Neuron (in vitro differentiated cells): ENCODE measurements at regions not wholly inside any gene's neighbourhood (a gene's known extent, or its start where the extent isn't known, plus 50 kb on each side); places are given as distances from the start of the nearest gene placed in this dataset.

ENCODE experiments used
- H2AFZ ChIP-seq: one replicate; pipeline ENCODE4 v1.6.1; 2013; ENCODE audit warnings: low read depth, mild to moderate bottlenecking, inconsistent platforms, low read length, moderate library complexity
- H3K27me3 ChIP-seq: one replicate; pipeline ENCODE4 v1.6.1; 2013; ENCODE audit warnings: low read length; ENCODE audit not compliant: insufficient read depth
- H3K36me3 ChIP-seq: one replicate; pipeline ENCODE4 v1.6.1; 2013; ENCODE audit warnings: low read length; ENCODE audit not compliant: insufficient read depth
- H3K4me1 ChIP-seq: one replicate; pipeline ENCODE4 v1.6.1; 2013; ENCODE audit warnings: low read length; ENCODE audit not compliant: insufficient read depth
- H3K4me3 ChIP-seq: 2 replicates; pipeline ENCODE4 v1.5.1; 2013; ENCODE audit warnings: mild to moderate bottlenecking, low read length, moderate library complexity
- H3K9me3 ChIP-seq: one replicate; pipeline ENCODE4 v1.6.1; 2013; ENCODE audit warnings: low read length

DNA sequence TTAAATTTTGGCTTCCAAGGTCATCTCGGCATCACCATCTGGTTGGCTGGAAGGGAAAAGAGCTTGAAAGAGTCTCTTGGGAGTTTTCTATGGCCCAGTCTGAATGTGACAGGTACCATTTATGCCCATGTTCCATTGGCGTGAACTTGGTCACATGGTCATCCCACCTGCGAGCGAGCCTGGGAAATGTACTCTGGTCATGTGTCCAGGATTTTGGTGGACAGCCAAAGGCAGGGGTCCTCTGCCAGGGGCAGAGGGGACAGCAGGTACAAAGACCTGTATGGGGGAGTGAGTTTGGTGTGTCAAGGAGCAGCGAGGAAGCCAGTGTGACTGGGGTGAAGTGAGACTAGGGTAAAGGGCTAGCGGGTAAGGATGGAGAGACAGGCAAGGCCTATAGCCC is 112.6 kb downstream of the CDC5L start:
- H3K27me3 ChIP-seq: no peaks in the 10 kb centered on the region
- H2AFZ ChIP-seq: no peak overlapping the region
- no peaks in the 10 kb centered on the region for H3K9me3 ChIP-seq
- no peak overlapping the region for H3K4me3 ChIP-seq
- H3K4me1 ChIP-seq: peaks cover 11% of the 10 kb centered on the region
- no peaks in the 10 kb centered on the region for H3K36me3 ChIP-seq

DNA sequence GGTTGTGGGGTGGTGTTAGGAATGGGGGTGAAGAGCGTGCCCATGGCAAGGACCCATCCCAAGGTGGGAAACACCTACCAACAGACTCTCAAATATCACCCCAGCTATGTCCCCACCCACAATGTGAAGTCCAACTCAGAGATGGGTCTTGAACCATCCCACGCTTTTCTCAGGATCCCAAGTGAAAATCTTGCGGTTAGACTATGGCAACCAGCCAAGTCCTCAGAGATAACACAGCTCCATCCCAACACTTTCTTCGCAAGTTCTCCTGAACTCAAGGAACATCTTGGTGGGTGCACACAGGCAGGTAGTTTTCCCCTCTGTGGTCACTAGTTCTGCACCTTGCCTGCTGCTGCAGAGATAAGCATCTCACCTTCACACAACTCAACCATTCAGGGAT is 116.0 kb downstream of the CDC5L start:
- Histone ChIP-seq H2AFZ (no peak overlapping the region), H3K9me3 (no peaks in the 10 kb centered on the region), H3K36me3 (no peaks in the 10 kb centered on the region), H3K4me1 (peaks cover 8% of the 10 kb centered on the region), H3K4me3 (no peak overlapping the region), H3K27me3 (no peaks in the 10 kb centered on the region)

DNA sequence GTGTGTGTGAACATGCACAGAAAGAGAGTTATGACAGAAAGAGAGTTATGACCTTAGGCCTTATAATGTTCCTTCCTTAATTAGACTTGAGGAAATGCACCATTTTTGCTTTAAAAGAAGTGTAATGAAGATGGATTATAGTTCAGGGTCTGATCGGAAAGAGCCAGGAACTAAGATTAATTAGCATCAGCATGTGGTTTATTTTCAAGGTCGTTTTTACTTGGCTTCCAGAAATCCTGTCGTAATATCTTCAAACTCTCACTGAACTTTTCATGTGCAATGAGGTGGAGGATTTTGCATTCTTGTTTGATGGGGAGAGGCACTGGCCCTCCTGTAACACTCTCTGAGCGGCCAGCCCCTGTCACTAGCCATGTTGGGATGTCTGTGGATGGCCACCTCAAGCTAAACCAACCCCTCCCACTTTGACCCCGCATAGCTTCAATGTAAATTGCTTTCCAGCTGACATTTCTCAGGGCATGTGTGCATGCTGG is 116.8 kb downstream of the CDC5L start:
- H3K4me3 ChIP-seq: no peak overlapping the region
- H3K27me3 ChIP-seq: no peaks in the 10 kb centered on the region
- peaks cover 8% of the 10 kb centered on the region for H3K4me1 ChIP-seq
- no peak overlapping the region for H2AFZ ChIP-seq
- H3K9me3 ChIP-seq: no peaks in the 10 kb centered on the region
- no peaks in the 10 kb centered on the region for H3K36me3 ChIP-seq

DNA sequence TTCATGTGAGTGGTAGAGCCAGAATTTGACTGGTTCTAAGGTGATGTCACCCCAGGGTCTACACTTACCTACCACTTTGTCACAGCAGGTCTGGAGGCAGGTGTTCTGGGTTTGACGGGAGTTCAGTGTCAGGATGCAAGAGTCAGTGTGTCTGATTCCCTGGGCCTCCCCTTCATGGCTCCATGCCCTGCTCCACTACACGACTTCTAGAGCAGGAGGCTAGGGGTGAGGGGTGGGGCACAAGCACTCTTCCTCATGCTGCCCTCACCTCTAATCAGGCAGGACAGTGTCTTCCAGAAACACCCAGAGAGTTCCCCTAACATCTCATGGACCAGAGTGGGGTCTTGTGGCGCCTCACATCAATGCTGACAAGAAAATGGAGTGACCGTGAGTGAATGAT is 118.2 kb downstream of the CDC5L start:
- Histone ChIP-seq H3K4me1 (peaks cover 8% of the 10 kb centered on the region), H2AFZ (no peak overlapping the region), H3K27me3 (no peaks in the 10 kb centered on the region), H3K36me3 (no peaks in the 10 kb centered on the region), H3K9me3 (no peaks in the 10 kb centered on the region), H3K4me3 (no peak overlapping the region)

- H3K36me3 ChIP-seq: no peaks in the 10 kb centered on the region
- H3K4me1 ChIP-seq: peaks cover 8% of the 10 kb centered on the region
- no peak overlapping the region for H3K4me3 ChIP-seq
- no peak overlapping the region for H2AFZ ChIP-seq
- no peaks in the 10 kb centered on the region for H3K27me3 ChIP-seq
- H3K9me3 ChIP-seq: no peaks in the 10 kb centered on the region
Measured at GRCh38 chr6:44507014-44507413, 119.5 kb downstream of the CDC5L start.

- Histone ChIP-seq H3K4me1 (peaks cover 8% of the 10 kb centered on the region), H3K9me3 (no peaks in the 10 kb centered on the region), H2AFZ (no peak overlapping the region), H3K27me3 (no peaks in the 10 kb centered on the region), H3K4me3 (no peak overlapping the region), H3K36me3 (no peaks in the 10 kb centered on the region)
Measured at GRCh38 chr6:44508646-44509045, 121.1 kb downstream of the CDC5L start.

- Histone ChIP-seq H3K9me3 (no peaks in the 10 kb centered on the region), H3K36me3 (no peaks in the 10 kb centered on the region), H2AFZ (no peak overlapping the region), H3K4me3 (no peak overlapping the region), H3K27me3 (no peaks in the 10 kb centered on the region), H3K4me1 (no peaks in the 10 kb centered on the region)
Measured at GRCh38 chr6:44511126-44511525, 123.6 kb downstream of the CDC5L start.

- no peaks in the 10 kb centered on the region for H3K36me3 ChIP-seq
- H3K4me3 ChIP-seq: no peak overlapping the region
- H2AFZ ChIP-seq: no peak overlapping the region
- H3K9me3 ChIP-seq: no peaks in the 10 kb centered on the region
- no peaks in the 10 kb centered on the region for H3K4me1 ChIP-seq
- no peaks in the 10 kb centered on the region for H3K27me3 ChIP-seq
Measured at GRCh38 chr6:44512868-44513741, 125.6 kb downstream of the CDC5L start.

DNA sequence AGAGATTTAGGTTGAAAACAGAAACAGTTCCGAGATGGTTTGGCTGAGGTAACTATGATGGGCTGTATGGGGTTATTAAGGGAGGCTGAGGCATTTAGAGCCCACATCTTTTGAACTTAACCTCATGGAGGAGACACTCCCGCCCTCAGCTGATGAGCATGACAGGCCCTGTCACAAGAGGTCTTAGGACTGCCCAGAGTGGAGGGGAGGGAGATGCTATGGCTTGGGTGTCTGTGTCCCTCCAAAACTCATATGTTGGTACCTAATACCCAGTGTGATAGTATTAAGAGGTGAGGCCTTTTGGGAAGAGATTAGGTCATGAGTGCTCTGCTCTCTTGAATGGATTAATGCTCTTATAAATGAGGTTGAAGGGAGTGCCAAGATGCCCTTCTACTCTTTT is 126.6 kb downstream of the CDC5L start:
- Histone ChIP-seq H3K4me3 (no peak overlapping the region), H3K9me3 (no peaks in the 10 kb centered on the region), H3K36me3 (no peaks in the 10 kb centered on the region), H2AFZ (no peak overlapping the region), H3K27me3 (no peaks in the 10 kb centered on the region), H3K4me1 (no peaks in the 10 kb centered on the region)

DNA sequence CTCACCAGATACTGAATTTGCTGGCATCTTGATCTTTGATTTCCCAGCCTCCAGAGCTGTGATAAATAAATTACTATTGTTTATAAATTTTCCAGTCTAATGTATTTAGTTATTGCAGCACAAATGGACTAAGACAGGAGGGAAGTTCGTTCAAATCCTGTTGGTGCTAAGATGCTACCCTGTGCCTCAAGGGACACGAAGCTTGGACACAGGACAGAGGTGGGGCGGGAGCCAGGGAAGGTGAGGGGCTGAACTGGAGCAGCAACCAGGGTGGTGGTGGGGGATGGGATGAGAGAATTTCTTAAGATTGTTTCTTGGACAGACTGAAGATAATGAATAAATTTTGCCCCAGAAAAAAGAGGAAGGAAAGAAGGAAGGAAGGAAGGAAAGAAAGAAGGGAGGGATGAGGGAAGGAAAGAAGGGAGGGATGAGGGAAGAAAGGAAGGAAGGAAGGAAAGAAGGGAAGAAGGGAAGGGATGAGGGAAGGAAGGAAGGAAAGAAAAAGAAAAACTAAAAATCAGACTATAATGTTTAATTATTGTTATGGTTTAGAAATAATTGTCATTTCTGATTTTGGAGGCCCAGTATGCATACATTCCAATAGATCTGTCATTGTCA is 127.2 kb downstream of the CDC5L start:
- Histone ChIP-seq H3K4me1 (no peaks in the 10 kb centered on the region), H3K9me3 (no peaks in the 10 kb centered on the region), H3K27me3 (no peaks in the 10 kb centered on the region), H3K4me3 (no peak overlapping the region), H2AFZ (no peak overlapping the region), H3K36me3 (no peaks in the 10 kb centered on the region)

GRCh38 chr6:44522871-44523270 is 135.4 kb downstream of the CDC5L start:
- Histone ChIP-seq H3K9me3 (no peaks in the 10 kb centered on the region), H2AFZ (no peak overlapping the region), H3K4me1 (no peaks in the 10 kb centered on the region), H3K27me3 (no peaks in the 10 kb centered on the region), H3K4me3 (no peak overlapping the region), H3K36me3 (no peaks in the 10 kb centered on the region)

GRCh38 chr6:44524476-44525227 is 137.1 kb downstream of the CDC5L start:
- Histone ChIP-seq H3K4me1 (no peaks in the 10 kb centered on the region), H2AFZ (no peak overlapping the region), H3K9me3 (no peaks in the 10 kb centered on the region), H3K4me3 (no peak overlapping the region), H3K27me3 (no peaks in the 10 kb centered on the region), H3K36me3 (no peaks in the 10 kb centered on the region)

DNA sequence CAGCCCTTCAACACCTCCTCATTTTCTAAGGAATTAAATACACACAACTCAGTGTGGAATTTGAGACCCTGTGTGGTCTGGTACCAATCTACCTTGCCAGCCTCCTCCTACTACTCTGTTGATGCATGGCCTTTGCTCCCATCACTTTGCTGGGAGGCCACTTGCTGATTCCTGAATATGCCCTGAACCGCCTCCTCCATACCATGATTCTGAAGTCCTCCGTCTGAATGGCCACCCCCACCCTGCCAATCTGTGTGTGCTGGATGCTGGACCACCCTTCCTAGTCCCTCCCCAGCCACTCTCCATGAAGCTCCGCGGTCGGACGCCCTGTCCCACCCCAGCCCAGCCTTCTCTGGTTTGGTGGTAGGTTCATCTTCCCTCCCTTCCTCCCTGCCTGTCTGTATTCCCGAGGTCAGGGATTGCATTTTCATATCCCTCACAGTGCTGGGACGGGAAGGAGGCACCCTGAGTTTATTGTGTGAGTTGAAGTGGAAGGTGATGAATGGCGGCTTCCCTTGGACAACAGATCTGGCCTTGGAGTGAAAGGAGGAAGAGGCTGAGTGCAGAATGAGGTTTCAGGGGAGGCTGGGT is 138.3 kb downstream of the CDC5L start:
- Histone ChIP-seq H3K4me1 (no peaks in the 10 kb centered on the region), H3K4me3 (no peak overlapping the region), H3K9me3 (no peaks in the 10 kb centered on the region), H3K27me3 (no peaks in the 10 kb centered on the region), H3K36me3 (no peaks in the 10 kb centered on the region), H2AFZ (no peak overlapping the region)
